ENCODE measurements at regions not wholly inside any gene's neighbourhood (a gene's known extent, or its start where the extent isn't known, plus 50 kb on each side); places are given as distances from the start of the nearest gene placed in this dataset.

- DNase-seq (ENCODE audit: low spot score in 2 of 2), result no peak
- FAIRE-seq, result no peak
Observed at GRCh38 chr6:14031516-14031915, 86.1 kb upstream of the CD83 start.

DNA sequence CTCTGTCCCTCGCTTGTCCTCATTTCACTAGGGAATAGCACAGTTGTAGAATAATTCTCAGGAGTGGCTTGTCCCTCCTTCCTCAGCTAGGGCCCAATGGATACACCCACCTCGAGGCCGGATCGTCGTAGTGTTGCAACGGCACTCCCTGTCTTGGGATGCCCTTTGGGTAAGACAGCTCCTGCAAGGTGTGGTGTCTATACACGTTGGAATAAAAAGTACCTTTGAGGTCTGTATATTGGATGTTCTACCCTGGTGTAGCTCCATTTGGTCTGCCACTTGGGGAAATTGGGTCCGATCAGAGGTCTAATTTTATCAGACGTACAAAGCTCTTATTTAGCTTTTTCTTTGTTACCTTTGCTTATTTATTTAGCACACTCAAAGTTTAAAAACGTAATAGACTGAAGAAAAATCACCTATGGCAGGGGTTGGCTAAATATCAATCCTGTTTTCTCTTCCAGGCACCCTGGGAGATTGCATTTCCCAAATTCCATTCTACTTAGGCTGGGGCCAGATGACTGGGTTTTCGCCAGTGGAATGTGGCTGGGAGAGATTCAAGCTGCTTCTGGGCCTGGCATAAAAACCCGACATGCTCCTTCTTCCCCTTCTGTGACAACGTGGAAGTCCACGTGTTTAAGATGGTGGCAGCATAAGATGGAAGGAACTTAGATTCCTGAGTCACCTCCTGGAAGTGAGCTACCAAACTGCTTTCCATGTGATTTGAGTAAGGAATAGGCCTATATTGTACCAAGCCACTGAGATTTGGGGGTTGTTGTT lies 82.3 kb upstream of the CD83 start:
- FAIRE-seq (no peak), DNase-seq (ENCODE audit: low spot score in 2 of 2) (no peak)

DNA sequence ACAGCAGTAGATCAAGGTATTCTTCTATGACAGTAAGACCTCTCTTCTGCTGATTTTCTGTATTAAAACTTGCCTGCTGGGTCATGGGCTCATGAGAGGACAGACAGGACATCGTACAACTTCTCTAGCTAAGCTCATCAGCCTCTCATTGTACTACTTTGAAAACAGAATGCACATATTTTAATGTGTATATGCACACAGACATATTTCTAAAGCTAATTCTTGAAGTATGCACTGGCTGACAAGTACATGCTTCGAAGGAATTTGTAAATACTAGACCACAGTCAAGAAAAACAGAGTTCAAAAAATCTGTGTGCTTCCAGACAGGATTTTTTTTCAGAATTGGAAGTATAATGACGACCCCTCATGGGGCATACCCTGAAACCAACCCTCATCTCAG lies 81.7 kb upstream of the CD83 start:
- no peak for DNase-seq (ENCODE audit: low spot score in 2 of 2)
- no peak for FAIRE-seq

GRCh38 chr6:14036911-14037310 lies 80.7 kb upstream of the CD83 start:
- FAIRE-seq (no peak), DNase-seq (ENCODE audit: low spot score in 2 of 2) (no peak)

- FAIRE-seq, result no peak
- no peak for DNase-seq (ENCODE audit: low spot score in 2 of 2)
Observed at GRCh38 chr6:14037402-14038277, 79.9 kb upstream of the CD83 start.

DNA sequence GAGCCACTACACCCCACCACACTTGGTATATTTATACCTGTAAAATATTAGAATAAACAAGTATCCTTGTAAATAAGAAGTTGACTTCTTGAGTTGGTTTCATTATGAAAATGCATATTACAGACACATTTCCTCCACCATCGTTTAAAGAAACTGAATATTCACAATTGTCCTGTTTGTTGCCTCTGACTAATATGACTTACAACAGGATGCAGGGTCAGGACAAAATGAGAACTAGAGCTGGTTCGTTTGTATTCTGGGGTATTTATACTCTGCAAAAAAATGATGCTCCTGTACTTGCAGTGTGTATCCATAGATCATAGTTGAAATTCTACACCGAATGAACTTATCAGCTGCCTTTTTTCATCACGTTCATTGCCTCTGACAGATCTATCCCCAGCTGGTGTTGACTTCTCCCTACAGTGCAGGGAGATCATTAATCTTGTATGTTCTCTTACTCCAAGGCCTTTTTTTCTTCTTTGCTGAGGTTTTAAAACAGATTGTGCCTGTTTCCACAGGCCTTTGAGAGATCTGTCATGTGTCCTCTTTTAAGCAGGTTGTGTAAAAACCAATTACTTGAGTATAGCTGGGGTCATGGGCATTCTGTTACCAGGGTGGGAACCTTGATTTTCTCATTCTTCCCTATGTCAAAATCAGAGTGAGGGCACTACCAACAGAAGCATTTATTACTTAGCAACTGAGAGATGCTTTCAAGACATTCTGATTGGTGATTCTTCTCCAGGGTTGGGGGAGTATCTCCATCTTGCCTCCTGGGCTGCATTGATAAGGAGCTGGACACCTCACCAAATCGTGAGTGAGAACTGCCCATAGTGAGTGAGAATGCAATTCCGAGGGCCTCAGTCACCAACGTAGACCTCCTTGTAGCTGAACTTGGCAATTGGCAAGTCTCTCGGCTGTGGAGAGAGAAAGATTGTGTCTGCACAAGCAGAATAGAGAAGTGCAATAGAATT lies 78.8 kb upstream of the CD83 start:
- DNase-seq (ENCODE audit: low spot score in 2 of 2), result no peak
- no peak for FAIRE-seq

DNA sequence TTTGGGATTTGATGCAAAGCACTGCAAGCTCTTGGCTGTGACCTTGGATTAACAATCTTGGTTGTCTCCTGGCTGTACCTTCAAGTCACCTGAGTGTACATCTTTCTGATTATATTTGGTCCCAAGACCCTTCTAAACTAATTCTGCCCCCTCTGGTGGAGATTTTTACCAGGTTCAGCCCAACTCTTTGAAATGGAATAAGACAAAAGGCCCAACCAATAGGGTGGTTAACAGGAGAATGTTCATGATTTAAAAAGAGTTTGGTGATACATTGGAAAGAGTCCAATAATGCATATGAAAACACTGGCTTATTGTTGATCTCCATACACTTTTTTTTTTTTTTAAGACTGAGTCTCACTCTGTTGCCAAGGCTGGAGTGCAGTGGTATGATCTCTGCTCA lies 77.5 kb upstream of the CD83 start:
- no peak for FAIRE-seq
- no peak for DNase-seq (ENCODE audit: low spot score in 2 of 2)

- DNase-seq (ENCODE audit: low spot score in 2 of 2), result peak in 1 of 2 donors; percentile 34
- no peak for FAIRE-seq
Observed at GRCh38 chr6:14046476-14047068, 71.0 kb upstream of the CD83 start.

DNA sequence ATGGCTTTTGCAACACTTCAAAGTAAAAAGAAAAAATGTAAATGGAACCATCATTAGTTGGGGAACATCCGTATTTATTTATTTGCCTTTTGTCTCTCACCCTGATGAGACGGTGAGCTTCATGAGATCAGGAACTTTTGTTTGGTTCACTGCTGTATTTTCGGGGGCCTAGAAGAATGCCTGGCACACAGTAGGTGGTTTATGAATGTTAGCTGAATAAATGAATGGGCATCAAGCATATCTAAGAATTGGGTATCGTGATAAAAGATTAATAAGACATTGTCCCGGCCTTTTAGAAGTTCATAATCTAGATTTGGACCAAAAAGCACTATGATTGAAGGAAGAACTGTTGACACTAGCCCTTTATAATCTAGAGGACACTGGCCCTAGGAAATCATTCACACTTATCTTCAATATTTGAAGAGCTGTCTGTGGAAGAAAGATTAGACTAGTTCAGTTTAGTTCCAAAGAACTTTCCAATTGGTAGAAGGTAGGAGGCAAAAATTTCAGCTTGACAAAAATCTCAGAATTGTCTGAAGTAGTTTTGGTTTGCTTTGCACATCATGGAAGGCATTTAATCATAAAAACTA lies 70.3 kb upstream of the CD83 start:
- FAIRE-seq (no peak), DNase-seq (ENCODE audit: low spot score in 2 of 2) (no peak)

- no peak for FAIRE-seq
- no peak for DNase-seq (ENCODE audit: low spot score in 2 of 2)
Observed at GRCh38 chr6:14048837-14049236, 68.7 kb upstream of the CD83 start.

DNA sequence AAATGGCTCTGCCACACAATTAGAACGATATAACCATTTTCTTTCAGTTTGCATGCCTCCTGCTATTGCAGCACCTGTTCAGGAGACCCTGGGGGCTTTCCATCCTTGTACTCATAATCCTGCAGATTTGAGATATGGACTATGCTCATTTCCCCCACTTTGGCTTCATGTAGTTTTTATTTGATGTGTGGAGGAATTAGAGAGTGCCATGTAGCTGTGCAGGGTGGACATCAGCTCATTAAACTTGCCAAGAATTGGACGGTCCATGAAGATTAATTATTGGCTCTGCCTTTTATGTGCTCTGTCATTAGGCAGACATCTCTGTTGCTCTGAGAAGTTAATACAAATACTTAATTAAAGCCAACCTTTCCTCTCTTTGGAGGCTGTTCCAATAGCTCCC lies 66.2 kb upstream of the CD83 start:
- FAIRE-seq (no peak), DNase-seq (ENCODE audit: low spot score in 2 of 2) (no peak)

DNA sequence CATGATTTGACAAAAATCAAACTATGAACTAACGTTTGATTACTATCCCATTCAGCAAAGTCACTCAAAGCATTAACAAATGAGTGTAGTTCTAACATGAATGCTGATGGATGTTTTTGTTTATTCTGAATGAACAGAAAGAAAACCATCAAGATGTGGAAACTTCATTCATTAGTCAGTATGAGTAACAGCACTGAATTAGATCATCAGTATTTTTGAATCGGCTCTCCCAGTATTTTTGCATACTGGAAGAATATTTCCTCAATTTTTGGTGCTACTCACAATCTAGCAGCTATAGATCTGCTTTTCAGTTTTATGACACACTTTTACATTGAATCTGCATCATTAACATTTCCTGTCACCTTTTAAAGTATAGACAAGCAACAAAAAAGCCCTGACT lies 63.8 kb upstream of the CD83 start:
- DNase-seq (ENCODE audit: low spot score in 2 of 2), result no peak
- FAIRE-seq, result no peak

GRCh38 chr6:14055541-14055940 lies 62.0 kb upstream of the CD83 start:
- FAIRE-seq (no peak), DNase-seq (ENCODE audit: low spot score in 2 of 2) (no peak)

DNA sequence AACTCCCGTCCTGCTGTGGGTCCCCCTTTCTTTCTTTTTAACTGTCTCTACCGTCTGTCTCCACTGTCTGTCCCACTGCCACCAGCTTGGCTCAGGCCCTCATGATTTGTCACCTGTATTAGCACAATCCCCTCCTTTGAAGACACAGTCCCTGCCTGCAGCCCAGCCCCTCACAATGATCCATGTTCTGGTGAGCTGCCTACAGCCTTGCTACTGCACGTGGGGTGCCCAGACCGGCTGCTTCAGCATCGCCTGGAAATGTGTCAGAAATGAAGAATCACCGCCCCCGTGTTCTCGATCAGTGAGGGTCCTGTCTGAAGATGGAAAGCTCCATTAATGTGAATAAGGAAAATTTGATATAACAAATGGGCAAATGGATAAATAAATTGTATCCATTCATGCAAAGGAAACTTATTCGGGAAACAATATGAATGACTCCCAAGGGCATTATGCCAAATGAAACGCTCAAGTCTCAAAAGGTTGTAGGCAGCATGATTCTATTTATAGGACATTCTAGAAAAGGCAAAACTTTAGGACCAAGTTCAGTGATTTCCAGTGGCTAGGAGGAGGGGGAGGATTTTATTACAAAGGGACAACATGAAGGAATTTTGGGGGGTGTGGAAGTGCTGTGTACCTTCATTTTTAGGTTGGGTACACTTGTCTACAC lies 59.4 kb upstream of the CD83 start:
- FAIRE-seq (no peak), DNase-seq (ENCODE audit: low spot score in 2 of 2) (no peak)

DNA sequence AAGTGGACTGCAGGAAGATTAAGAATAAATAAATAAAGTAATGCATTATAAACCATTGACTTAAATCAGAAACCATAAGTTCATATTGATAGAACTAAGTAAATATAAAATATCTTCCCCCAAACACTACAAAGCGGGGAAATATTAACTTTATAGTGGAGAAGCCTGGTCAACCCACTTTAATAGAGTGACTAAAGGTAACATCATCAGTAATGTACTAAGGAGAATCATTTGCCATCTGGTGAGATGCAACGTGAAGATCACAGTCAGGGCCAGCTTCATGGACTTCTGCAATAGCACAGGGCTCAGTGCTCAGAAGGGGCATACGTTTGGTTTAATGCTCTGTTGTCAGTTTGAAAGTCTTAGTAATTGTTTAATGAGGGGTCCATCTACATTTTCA lies 58.8 kb upstream of the CD83 start:
- DNase-seq (ENCODE audit: low spot score in 2 of 2) (no peak), FAIRE-seq (no peak)

DNA sequence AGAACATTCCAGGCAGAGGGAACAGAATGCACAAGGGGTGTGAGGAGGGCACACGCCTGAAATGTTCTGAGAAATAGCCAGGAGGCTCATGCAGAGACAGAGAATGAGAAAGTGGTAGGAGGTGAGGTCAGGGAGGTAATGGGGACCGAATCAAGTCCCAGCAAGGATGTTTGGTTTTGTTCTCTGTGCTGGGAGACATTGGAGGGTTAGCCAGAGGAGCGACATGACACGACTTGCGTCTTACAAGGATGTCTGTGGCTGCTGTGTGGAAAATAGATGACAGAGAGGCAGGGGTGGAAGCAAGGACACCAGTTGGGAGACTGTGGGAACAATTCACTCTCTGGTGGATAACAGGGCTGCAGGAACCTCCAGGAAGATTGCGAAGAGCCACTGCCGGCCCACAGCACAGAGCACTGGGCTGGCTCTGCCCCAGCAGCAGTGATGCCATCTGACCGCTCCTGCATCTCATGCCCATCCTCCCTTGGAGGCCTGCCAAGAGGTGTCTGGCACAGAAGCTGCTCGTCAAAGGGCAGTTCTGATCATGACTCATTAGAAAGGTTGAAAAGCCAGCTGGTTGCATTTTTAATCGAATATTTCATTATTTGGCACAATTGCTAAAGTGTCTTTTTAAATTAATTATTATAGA lies 57.7 kb upstream of the CD83 start:
- FAIRE-seq (no peak), DNase-seq (ENCODE audit: low spot score in 2 of 2) (no peak)

DNA sequence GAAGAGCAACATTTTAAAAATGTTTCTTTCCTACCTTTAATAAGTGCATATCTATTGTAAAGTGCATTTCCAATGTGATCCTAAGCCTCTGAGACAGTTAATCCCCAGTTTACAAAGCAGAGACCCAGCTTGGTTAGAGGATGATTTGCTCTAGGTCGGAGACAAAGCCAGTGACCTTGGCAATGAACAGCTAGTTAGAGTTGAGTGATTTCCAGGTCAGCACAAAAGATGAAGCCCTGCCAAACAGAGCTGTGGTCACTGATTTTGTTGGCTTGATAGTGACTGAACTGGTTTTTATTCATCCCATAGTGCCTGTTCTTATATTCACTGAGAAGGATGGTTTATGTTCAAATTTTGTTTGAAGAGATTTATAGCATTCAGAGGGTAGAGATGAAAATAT lies 56.6 kb upstream of the CD83 start:
- FAIRE-seq (no peak), DNase-seq (ENCODE audit: low spot score in 2 of 2) (no peak)

DNA sequence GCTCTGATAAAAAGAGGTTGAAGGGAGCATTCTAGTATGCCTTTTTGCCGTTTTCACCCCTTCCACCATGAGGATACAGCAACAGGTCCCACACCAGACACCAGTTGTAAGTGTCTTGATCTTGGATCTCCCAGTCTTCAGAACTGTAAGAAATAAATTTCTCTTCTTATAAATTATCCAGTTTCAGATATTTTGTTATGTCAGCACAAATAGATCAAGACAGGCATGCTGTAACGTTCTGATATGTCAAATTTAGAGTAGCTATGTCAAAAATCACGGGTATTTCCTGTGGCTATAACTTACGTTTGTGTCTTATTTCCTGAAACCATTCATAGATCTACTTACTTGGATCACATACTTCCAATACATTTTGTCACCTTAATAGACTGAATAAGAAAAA lies 55.9 kb upstream of the CD83 start:
- FAIRE-seq, result no peak
- DNase-seq (ENCODE audit: low spot score in 2 of 2), result no peak
